ENCODE measurements at regions not wholly inside any gene's neighbourhood (a gene's known extent, or its start where the extent isn't known, plus 50 kb on each side); places are given as distances from the start of the nearest gene placed in this dataset.

DNA sequence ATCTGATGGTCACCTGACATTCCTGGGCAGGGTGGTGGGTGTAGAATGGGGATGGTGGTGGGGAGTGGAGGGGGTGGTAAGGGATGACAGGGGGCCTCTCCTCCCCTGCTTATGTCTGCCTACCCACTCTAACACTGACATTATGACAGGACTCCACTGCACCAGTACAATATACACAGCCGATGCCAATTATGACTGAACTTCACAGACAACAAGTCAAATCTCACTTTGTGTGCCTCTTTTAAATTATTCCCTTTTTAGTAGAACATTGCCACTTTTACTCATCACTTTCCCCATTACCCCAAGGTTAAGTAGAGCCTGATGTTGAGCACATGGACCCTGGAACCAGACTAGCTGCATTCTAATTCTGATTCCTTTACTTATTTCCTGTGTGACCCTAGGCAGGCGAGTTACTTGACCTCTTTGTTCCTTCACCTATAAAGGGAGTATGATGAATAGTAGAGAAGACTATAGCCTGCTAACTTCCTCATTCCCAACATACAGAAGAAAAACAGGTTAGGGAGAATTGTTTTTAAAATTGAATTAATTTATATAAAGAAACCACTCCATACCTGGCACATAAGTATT is 464.7 kb downstream of the DMRT2 start:
- Mint-ChIP-seq H3K4me3 (no peak overlapping the region), H3K27ac (no peak overlapping the region), H3K4me1 (ENCODE audit: low read depth) (no peaks in the 10 kb centered on the region), H3K9me3 (no peaks in the 10 kb centered on the region), H3K36me3 (ENCODE audit: low read depth) (no peaks in the 10 kb centered on the region), H3K27me3 (no peaks in the 10 kb centered on the region)
- no peaks in the 10 kb centered on the region for H3K9me3 ChIP-seq (ENCODE audit: control insufficient read depth in 1 of 2, insufficient read depth in 1 of 2, low read length in 2 of 2)
- no peak overlapping the region for H3K27ac ChIP-seq (ENCODE audit: low read depth in 1 of 2, low read length in 2 of 2)
- no peak overlapping the region for H3K4me3 ChIP-seq (ENCODE audit: low read length)
- no peaks in the 10 kb centered on the region for H3K27me3 ChIP-seq (ENCODE audit: control insufficient read depth in 1 of 2, insufficient read depth in 2 of 2, low read length in 2 of 2)
- DNase-seq (no peak), ATAC-seq (ENCODE audit: poor library complexity) (no peak)
- TF ChIP-seq, protein P1, sequence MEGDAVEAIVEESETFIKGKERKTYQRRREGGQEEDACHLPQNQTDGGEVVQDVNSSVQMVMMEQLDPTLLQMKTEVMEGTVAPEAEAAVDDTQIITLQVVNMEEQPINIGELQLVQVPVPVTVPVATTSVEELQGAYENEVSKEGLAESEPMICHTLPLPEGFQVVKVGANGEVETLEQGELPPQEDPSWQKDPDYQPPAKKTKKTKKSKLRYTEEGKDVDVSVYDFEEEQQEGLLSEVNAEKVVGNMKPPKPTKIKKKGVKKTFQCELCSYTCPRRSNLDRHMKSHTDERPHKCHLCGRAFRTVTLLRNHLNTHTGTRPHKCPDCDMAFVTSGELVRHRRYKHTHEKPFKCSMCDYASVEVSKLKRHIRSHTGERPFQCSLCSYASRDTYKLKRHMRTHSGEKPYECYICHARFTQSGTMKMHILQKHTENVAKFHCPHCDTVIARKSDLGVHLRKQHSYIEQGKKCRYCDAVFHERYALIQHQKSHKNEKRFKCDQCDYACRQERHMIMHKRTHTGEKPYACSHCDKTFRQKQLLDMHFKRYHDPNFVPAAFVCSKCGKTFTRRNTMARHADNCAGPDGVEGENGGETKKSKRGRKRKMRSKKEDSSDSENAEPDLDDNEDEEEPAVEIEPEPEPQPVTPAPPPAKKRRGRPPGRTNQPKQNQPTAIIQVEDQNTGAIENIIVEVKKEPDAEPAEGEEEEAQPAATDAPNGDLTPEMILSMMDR (IDR thresholded peaks at IDR 0.05): no peak
- CTCF ChIA-PET: no interaction called here
- POLR2A ChIA-PET: no interaction called here
- intact Hi-C loops (cut with DNase I, micrococcal nuclease): no loop called here
- H3K36me3 ChIP-seq (ENCODE audit: insufficient read depth, low read length): no peaks in the 10 kb centered on the region
- no peaks in the 10 kb centered on the region for H3K4me1 ChIP-seq (ENCODE audit: insufficient read depth, low read length)

DNA sequence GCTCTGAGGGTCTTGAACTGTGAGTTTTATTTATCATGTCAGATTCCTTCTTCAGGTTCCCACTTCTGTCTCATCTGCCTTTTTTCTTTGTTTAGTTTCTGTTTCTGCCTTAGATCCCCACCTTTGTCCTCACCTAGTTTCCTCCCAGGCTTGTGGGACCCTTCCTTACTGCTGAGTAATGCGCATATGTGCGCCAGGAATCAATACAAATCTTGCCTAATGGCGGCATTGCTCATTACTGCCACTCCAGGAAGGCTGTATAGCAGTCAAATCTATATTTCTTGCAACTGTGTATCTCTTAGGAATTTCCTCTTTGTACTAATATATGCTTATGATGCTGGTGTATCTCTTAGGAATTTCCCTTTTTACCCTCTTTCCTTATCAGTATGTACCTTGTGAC is 465.4 kb downstream of the DMRT2 start:
- ATAC-seq (ENCODE audit: poor library complexity) (no peak), DNase-seq (no peak)
- Mint-ChIP-seq H3K9me3 (no peaks in the 10 kb centered on the region), H3K36me3 (ENCODE audit: low read depth) (no peaks in the 10 kb centered on the region), H3K27ac (no peak overlapping the region), H3K4me1 (ENCODE audit: low read depth) (no peaks in the 10 kb centered on the region), H3K27me3 (no peaks in the 10 kb centered on the region), H3K4me3 (no peak overlapping the region)
- TF ChIP-seq, protein P1 (IDR thresholded peaks at IDR 0.05): no peak
- POLR2A ChIA-PET: no interaction called here
- Histone ChIP-seq H3K4me1 (ENCODE audit: insufficient read depth, low read length) (no peaks in the 10 kb centered on the region), H3K4me3 (ENCODE audit: low read length) (no peak overlapping the region), H3K27ac (ENCODE audit: low read depth in 1 of 2, low read length in 2 of 2) (no peak overlapping the region), H3K27me3 (ENCODE audit: control insufficient read depth in 1 of 2, insufficient read depth in 2 of 2, low read length in 2 of 2) (no peaks in the 10 kb centered on the region), H3K36me3 (ENCODE audit: insufficient read depth, low read length) (no peaks in the 10 kb centered on the region), H3K9me3 (ENCODE audit: control insufficient read depth in 1 of 2, insufficient read depth in 1 of 2, low read length in 2 of 2) (no peaks in the 10 kb centered on the region)
- CTCF ChIA-PET: no interaction called here
- intact Hi-C loops (cut with DNase I, micrococcal nuclease): no loop called here

DNA sequence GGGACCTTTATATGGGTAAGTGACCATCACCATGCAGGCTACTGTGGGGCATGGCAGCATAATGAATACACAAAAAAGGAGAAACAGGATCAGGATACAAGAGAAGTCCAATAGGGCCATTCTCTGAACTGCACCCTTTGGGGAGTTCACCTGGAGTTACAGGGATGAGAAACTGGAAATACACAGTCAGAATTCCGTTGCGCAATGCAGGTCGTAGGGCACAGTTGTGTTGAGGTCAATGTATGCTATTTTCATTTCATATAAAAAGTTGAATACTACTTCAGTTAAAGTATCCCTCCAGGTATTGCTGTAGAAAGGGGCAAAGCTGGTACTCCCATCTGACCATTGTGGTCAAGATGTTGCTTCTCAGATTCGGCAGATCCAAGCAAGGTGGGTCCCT is 471.4 kb downstream of the DMRT2 start:
- H3K4me1 ChIP-seq (ENCODE audit: insufficient read depth, low read length): no peaks in the 10 kb centered on the region
- Mint-ChIP-seq H3K4me3 (no peak overlapping the region), H3K27ac (no peak overlapping the region), H3K27me3 (no peaks in the 10 kb centered on the region), H3K36me3 (ENCODE audit: low read depth) (no peaks in the 10 kb centered on the region), H3K4me1 (ENCODE audit: low read depth) (no peaks in the 10 kb centered on the region), H3K9me3 (no peaks in the 10 kb centered on the region)
- H3K36me3 ChIP-seq (ENCODE audit: insufficient read depth, low read length): no peaks in the 10 kb centered on the region
- DNase-seq (no peak), ATAC-seq (ENCODE audit: poor library complexity) (no peak)
- no peak overlapping the region for H3K4me3 ChIP-seq (ENCODE audit: low read length)
- ChIA-PET CTCF (no interaction called here), POLR2A (no interaction called here)
- intact Hi-C loops (cut with DNase I, micrococcal nuclease): no loop called here
- H3K9me3 ChIP-seq (ENCODE audit: control insufficient read depth in 1 of 2, insufficient read depth in 1 of 2, low read length in 2 of 2): no peaks in the 10 kb centered on the region
- H3K27me3 ChIP-seq (ENCODE audit: control insufficient read depth in 1 of 2, insufficient read depth in 2 of 2, low read length in 2 of 2): no peaks in the 10 kb centered on the region
- H3K27ac ChIP-seq (ENCODE audit: low read depth in 1 of 2, low read length in 2 of 2): no peak overlapping the region
- TF ChIP-seq, protein P1 (IDR thresholded peaks at IDR 0.05): no peak
